ENCODE measurements at regions not wholly inside any gene's neighbourhood (a gene's known extent, or its start where the extent isn't known, plus 50 kb on each side); places are given as distances from the start of the nearest gene placed in this dataset.

DNA sequence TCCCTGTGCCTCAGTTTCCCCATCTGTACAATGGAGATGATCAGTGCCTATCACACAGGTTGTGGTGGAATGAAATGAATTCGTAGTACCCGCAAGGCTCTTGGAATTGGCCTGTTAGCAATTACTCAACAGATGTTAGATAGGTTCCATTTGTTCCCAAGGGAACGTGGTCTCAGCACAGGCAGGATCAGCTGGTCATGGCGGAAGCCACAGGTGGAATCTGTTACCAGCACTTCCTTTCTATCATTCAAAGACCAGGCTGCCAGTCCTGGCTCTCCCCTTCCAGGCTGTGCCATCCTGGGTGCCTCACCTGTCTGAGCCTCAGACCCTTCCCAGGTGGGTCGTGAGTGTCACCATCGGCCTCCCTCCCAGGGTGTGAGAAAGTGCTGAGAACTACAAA, 61.5 kb downstream of the FBXO2 start:
- no peaks in the 10 kb centered on the region for H3K9me2 ChIP-seq (ENCODE audit: insufficient read depth)
- POLR2A ChIA-PET = no interaction called here
- BruUV-seq (replicated peaks) = no TSS peak

More for the DNA sequence above, 61.5 kb downstream of the FBXO2 start:
- TF ChIP-seq SRF (IDR thresholded peaks at IDR 0.05; ENCODE audit: low read depth) (no peak), EGR1 (IDR thresholded peaks at IDR 0.05; ENCODE audit: low read depth) (no peak), ZFX (IDR thresholded peaks at IDR 0.05) (no peak), CBX3 (IDR thresholded peaks at IDR 0.05; ENCODE audit: low read depth) (no peak), YY1 (IDR thresholded peaks at IDR 0.05; ENCODE audit: extremely low read depth, insufficient replicate concordance, low read depth, low read length) (no peak), SP1 (IDR thresholded peaks at IDR 0.05; ENCODE audit: low read depth) (no peak), POLR2A (IDR thresholded peaks at IDR 0.05; ENCODE audit: borderline replicate concordance, extremely low read depth, insufficient read depth, insufficient read length) (no peak), ELF1 (IDR thresholded peaks at IDR 0.05; ENCODE audit: borderline replicate concordance, low read depth) (no peak), EZH2phosphoT487 (IDR thresholded peaks at IDR 0.05; ENCODE audit: borderline replicate concordance) (no peak), JUND (IDR thresholded peaks at IDR 0.05) (no peak), FOSL1 (IDR thresholded peaks at IDR 0.05; ENCODE audit: low read depth) (no peak)
- TF ChIP-seq, protein P1, sequence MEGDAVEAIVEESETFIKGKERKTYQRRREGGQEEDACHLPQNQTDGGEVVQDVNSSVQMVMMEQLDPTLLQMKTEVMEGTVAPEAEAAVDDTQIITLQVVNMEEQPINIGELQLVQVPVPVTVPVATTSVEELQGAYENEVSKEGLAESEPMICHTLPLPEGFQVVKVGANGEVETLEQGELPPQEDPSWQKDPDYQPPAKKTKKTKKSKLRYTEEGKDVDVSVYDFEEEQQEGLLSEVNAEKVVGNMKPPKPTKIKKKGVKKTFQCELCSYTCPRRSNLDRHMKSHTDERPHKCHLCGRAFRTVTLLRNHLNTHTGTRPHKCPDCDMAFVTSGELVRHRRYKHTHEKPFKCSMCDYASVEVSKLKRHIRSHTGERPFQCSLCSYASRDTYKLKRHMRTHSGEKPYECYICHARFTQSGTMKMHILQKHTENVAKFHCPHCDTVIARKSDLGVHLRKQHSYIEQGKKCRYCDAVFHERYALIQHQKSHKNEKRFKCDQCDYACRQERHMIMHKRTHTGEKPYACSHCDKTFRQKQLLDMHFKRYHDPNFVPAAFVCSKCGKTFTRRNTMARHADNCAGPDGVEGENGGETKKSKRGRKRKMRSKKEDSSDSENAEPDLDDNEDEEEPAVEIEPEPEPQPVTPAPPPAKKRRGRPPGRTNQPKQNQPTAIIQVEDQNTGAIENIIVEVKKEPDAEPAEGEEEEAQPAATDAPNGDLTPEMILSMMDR (IDR thresholded peaks at IDR 0.05 in 2 of 3, conservative IDR thresholded peaks at IDR 0.05 in 1 of 3; ENCODE audit: borderline replicate concordance in 1 of 3, insufficient read depth in 1 of 3, low read depth in 2 of 3, low read length in 2 of 3) = no peak
- TF ChIP-seq, protein P2, sequence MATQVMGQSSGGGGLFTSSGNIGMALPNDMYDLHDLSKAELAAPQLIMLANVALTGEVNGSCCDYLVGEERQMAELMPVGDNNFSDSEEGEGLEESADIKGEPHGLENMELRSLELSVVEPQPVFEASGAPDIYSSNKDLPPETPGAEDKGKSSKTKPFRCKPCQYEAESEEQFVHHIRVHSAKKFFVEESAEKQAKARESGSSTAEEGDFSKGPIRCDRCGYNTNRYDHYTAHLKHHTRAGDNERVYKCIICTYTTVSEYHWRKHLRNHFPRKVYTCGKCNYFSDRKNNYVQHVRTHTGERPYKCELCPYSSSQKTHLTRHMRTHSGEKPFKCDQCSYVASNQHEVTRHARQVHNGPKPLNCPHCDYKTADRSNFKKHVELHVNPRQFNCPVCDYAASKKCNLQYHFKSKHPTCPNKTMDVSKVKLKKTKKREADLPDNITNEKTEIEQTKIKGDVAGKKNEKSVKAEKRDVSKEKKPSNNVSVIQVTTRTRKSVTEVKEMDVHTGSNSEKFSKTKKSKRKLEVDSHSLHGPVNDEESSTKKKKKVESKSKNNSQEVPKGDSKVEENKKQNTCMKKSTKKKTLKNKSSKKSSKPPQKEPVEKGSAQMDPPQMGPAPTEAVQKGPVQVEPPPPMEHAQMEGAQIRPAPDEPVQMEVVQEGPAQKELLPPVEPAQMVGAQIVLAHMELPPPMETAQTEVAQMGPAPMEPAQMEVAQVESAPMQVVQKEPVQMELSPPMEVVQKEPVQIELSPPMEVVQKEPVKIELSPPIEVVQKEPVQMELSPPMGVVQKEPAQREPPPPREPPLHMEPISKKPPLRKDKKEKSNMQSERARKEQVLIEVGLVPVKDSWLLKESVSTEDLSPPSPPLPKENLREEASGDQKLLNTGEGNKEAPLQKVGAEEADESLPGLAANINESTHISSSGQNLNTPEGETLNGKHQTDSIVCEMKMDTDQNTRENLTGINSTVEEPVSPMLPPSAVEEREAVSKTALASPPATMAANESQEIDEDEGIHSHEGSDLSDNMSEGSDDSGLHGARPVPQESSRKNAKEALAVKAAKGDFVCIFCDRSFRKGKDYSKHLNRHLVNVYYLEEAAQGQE (IDR thresholded peaks at IDR 0.05; ENCODE audit: low read depth) = no peak
- TF ChIP-seq, protein P3, sequence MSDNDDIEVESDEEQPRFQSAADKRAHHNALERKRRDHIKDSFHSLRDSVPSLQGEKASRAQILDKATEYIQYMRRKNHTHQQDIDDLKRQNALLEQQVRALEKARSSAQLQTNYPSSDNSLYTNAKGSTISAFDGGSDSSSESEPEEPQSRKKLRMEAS (IDR thresholded peaks at IDR 0.05) = no peak
- no peak overlapping the region for H3K4me3 ChIP-seq (replicated peaks in 1 of 2; ENCODE audit: low read depth in 1 of 2, low read length in 2 of 2)
- H3K27me3 ChIP-seq (ENCODE audit: insufficient read depth, low read length) = no peaks in the 10 kb centered on the region; the same call in none of the 2 replicates
- H4K20me1 ChIP-seq (ENCODE audit: insufficient read depth) = no peaks in the 10 kb centered on the region
- ChIA-PET CTCF (no interaction called here), RAD21 (ENCODE audit: low non-redundant PET in 1 of 2, low total read pairs in 2 of 2, uncharacterized antibody in 2 of 2, unreplicated experiment in 2 of 2) (no interaction called here)
- H3K27ac ChIP-seq (ENCODE audit: low read depth, low read length) = no peak overlapping the region
- intact Hi-C loops (cut with micrococcal nuclease) = no loop called here
- no peak for ATAC-seq
- no peak for DNase-seq (ENCODE audit: low read depth, low spot score)
- peaks cover 0 to 3% of the 10 kb centered on the region in 2 experiments; a peak in 1 of 4 replicates for H3K9me3 ChIP-seq (ENCODE audit: control insufficient read depth in 1 of 2, insufficient read depth in 1 of 2, low read depth in 1 of 2, low read length in 2 of 2)
- no peaks in the 10 kb centered on the region for H3K36me3 ChIP-seq (ENCODE audit: control insufficient read depth in 1 of 2, insufficient read depth in 2 of 2, low read length in 2 of 2)
- H3K4me2 ChIP-seq (ENCODE audit: low read length) = no peak overlapping the region
- no peak overlapping the region for H3K9ac ChIP-seq (ENCODE audit: low read length)
- H3K79me2 ChIP-seq (ENCODE audit: insufficient read depth, low read length) = no peaks in the 10 kb centered on the region
- H2AFZ ChIP-seq (ENCODE audit: low read depth, low read length, poor library complexity, severe bottlenecking) = no peak overlapping the region
- H3K4me1 ChIP-seq (ENCODE audit: control insufficient read depth in 1 of 2, insufficient read depth in 2 of 2, low read length in 2 of 2) = peaks cover 4 to 6% of the 10 kb centered on the region in 2 experiments; a peak in 1 of 4 replicates
